ENCODE measurements at regions not wholly inside any gene's neighbourhood (a gene's known extent, or its start where the extent isn't known, plus 50 kb on each side); places are given as distances from the start of the nearest gene placed in this dataset.

- DNase-seq (ENCODE audit: low spot score in 2 of 2): no peak
- no peak for TF ChIP-seq POLR2A (IDR thresholded peaks at IDR 0.05)
- TF ChIP-seq EP300 (IDR thresholded peaks at IDR 0.05): no peak
- TF ChIP-seq, protein P1, sequence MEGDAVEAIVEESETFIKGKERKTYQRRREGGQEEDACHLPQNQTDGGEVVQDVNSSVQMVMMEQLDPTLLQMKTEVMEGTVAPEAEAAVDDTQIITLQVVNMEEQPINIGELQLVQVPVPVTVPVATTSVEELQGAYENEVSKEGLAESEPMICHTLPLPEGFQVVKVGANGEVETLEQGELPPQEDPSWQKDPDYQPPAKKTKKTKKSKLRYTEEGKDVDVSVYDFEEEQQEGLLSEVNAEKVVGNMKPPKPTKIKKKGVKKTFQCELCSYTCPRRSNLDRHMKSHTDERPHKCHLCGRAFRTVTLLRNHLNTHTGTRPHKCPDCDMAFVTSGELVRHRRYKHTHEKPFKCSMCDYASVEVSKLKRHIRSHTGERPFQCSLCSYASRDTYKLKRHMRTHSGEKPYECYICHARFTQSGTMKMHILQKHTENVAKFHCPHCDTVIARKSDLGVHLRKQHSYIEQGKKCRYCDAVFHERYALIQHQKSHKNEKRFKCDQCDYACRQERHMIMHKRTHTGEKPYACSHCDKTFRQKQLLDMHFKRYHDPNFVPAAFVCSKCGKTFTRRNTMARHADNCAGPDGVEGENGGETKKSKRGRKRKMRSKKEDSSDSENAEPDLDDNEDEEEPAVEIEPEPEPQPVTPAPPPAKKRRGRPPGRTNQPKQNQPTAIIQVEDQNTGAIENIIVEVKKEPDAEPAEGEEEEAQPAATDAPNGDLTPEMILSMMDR (IDR thresholded peaks at IDR 0.05): no peak
- Histone ChIP-seq H3K27me3 (no peaks in the 10 kb centered on the region), H3K4me3 (no peak overlapping the region), H3K36me3 (no peaks in the 10 kb centered on the region), H3K4me1 (no peaks in the 10 kb centered on the region), H3K9me3 (no peaks in the 10 kb centered on the region), H3K27ac (no peak overlapping the region)
- 84 to 88% methylated on average over 1 of the region's 1 CpG for WGBS, 2 donors
These were observed 452.3 kb upstream of the MEX3C start for GRCh38 chr18:51649796-51650195.

- DNase-seq (ENCODE audit: low spot score in 2 of 2): no peak
- H3K36me3 ChIP-seq: no peaks in the 10 kb centered on the region
- H3K4me3 ChIP-seq: no peak overlapping the region
- 78 to 86% methylated on average over 2 of the region's 2 CpGs for WGBS, 2 donors
- no peak overlapping the region for H3K27ac ChIP-seq
- no peaks in the 10 kb centered on the region for H3K27me3 ChIP-seq
- no peaks in the 10 kb centered on the region for H3K4me1 ChIP-seq
- no peaks in the 10 kb centered on the region for H3K9me3 ChIP-seq
- TF ChIP-seq POLR2A (IDR thresholded peaks at IDR 0.05): no peak
- TF ChIP-seq, protein P1 (IDR thresholded peaks at IDR 0.05): no peak
These were observed 454.3 kb upstream of the MEX3C start for GRCh38 chr18:51651761-51652160.

- 75 to 79% methylated on average over 3 of the region's 3 CpGs for WGBS, 2 donors
- Histone ChIP-seq H3K27ac (no peak overlapping the region), H3K27me3 (no peaks in the 10 kb centered on the region), H3K36me3 (no peaks in the 10 kb centered on the region), H3K4me3 (no peak overlapping the region), H3K4me1 (no peaks in the 10 kb centered on the region), H3K9me3 (no peaks in the 10 kb centered on the region)
- TF ChIP-seq POLR2A (IDR thresholded peaks at IDR 0.05): no peak
- TF ChIP-seq, protein P1 (IDR thresholded peaks at IDR 0.05): no peak
- TF ChIP-seq EP300 (IDR thresholded peaks at IDR 0.05): no peak
- DNase-seq (ENCODE audit: low spot score in 2 of 2): no peak
These were observed 456.2 kb upstream of the MEX3C start for GRCh38 chr18:51653507-51654213.

- DNase-seq (ENCODE audit: low spot score in 2 of 2): no peak
- TF ChIP-seq, protein P1 (IDR thresholded peaks at IDR 0.05): no peak
- TF ChIP-seq EP300 (IDR thresholded peaks at IDR 0.05): no peak
- WGBS, 2 donors: 43% methylated on average over 10 of the region's 10 CpGs
- Histone ChIP-seq H3K4me1 (no peaks in the 10 kb centered on the region), H3K9me3 (no peaks in the 10 kb centered on the region), H3K36me3 (no peaks in the 10 kb centered on the region), H3K27me3 (no peaks in the 10 kb centered on the region), H3K4me3 (no peak overlapping the region), H3K27ac (no peak overlapping the region)
These were observed 457.2 kb upstream of the MEX3C start for GRCh38 chr18:51654488-51655326.

GRCh38 chr18:51655327-51655698 is 457.8 kb upstream of the MEX3C start:
- Histone ChIP-seq H3K27me3 (no peaks in the 10 kb centered on the region), H3K9me3 (no peaks in the 10 kb centered on the region), H3K36me3 (no peaks in the 10 kb centered on the region), H3K4me3 (no peak overlapping the region), H3K4me1 (no peaks in the 10 kb centered on the region), H3K27ac (no peak overlapping the region)
- WGBS, 2 donors: 57 to 59% methylated on average over 2 of the region's 2 CpGs
- TF ChIP-seq, protein P1 (IDR thresholded peaks at IDR 0.05): no peak
- no peak for TF ChIP-seq EP300 (IDR thresholded peaks at IDR 0.05)
- TF ChIP-seq POLR2A (IDR thresholded peaks at IDR 0.05): no peak
- no peak for DNase-seq (ENCODE audit: low spot score in 2 of 2)
